ENCODE measurements at regions not wholly inside any gene's neighbourhood (a gene's known extent, or its start where the extent isn't known, plus 50 kb on each side); places are given as distances from the start of the nearest gene placed in this dataset.

- no peak overlapping the region for H4K5ac ChIP-seq (ENCODE audit: insufficient read length, low read depth, low read length)
- DNase-seq (ENCODE audit: low read depth in 1 of 2, low spot score in 2 of 2), result no peak
- no peaks in the 10 kb centered on the region for H3K23me2 ChIP-seq (ENCODE audit: low read depth, low read length)
- H2BK12ac ChIP-seq (ENCODE audit: low read depth, low read length), result no peak overlapping the region
- H4K91ac ChIP-seq (replicated peaks; ENCODE audit: insufficient read length, low read length), result no peak overlapping the region
- H2BK20ac ChIP-seq (ENCODE audit: low read length), result no peak overlapping the region
- H3K4ac ChIP-seq (replicated peaks; ENCODE audit: insufficient read length, low read depth, low read length), result no peak overlapping the region
- CTCF ChIA-PET (ENCODE audit: partially characterized antibody), result no interaction called here
- no peak overlapping the region for H2BK5ac ChIP-seq (ENCODE audit: low read depth, low read length)
- no peak overlapping the region for H3K18ac ChIP-seq (ENCODE audit: extremely low read depth, low read length)
- no peaks in the 10 kb centered on the region for H3K79me1 ChIP-seq (ENCODE audit: low read depth, low read length)
- H2AK5ac ChIP-seq (ENCODE audit: low read depth, low read length), result no peak overlapping the region
- no peak overlapping the region for H3K9ac ChIP-seq (replicated peaks in 1 of 4; ENCODE audit: extremely low read depth in 1 of 4, low read depth in 3 of 4, low read length in 3 of 4)
- no peaks in the 10 kb centered on the region for H3K27me3 ChIP-seq (replicated peaks in 1 of 4; ENCODE audit: control insufficient read depth in 3 of 4, extremely low read depth in 1 of 4, insufficient read depth in 3 of 4, low read length in 3 of 4)
- WGBS, 2 experiments (ENCODE audit: extremely low coverage in 1 of 2, insufficient coverage in 1 of 2, insufficient read length in 1 of 2, insufficient replicate concordance in 2 of 2, low coverage in 1 of 2, low lambda C conversion rate in 2 of 2, missing lambda C conversion rate in 1 of 2), result 77% methylated on average over 2 of the region's 2 CpGs; no CpG with 5 or more reads in 1 of the 2 experiments
- H3K56ac ChIP-seq (replicated peaks; ENCODE audit: insufficient read length, low read depth, low read length), result no peak overlapping the region
- no peak overlapping the region for H2BK120ac ChIP-seq (replicated peaks; ENCODE audit: low read depth, low read length)
- H3K9me3 ChIP-seq (ENCODE audit: insufficient read depth in 2 of 2, low read depth in 1 of 2, low read length in 1 of 2), result peaks cover 2 to 4% of the 10 kb centered on the region in 2 experiments; a peak in 1 of 4 replicates
- no peak overlapping the region for H3K27ac ChIP-seq (ENCODE audit: low read depth, low read length)
- H3K4me1 ChIP-seq (replicated peaks in 1 of 4; ENCODE audit: control insufficient read depth in 3 of 4, insufficient read depth in 4 of 4, low read length in 3 of 4), result no peaks in the 10 kb centered on the region
- H3K4me3 ChIP-seq (ENCODE audit: extremely low read depth in 1 of 4, insufficient read depth in 2 of 4, low read depth in 3 of 4, low read length in 4 of 4), result no peak overlapping the region
- FAIRE-seq, result no peak
- no peak overlapping the region for H2AFZ ChIP-seq (ENCODE audit: low read length)
- H2BK15ac ChIP-seq (ENCODE audit: low read length), result no peak overlapping the region
- POLR2A ChIA-PET (ENCODE audit: partially characterized antibody), result no interaction called here
- no peaks in the 10 kb centered on the region for H4K20me1 ChIP-seq (replicated peaks in 1 of 2; ENCODE audit: control insufficient read depth in 1 of 2, insufficient read depth in 2 of 2, low read length in 2 of 2)
- no peak overlapping the region for H3K23ac ChIP-seq (ENCODE audit: insufficient read length)
- no peak overlapping the region for H4K8ac ChIP-seq (ENCODE audit: extremely low read depth, insufficient read depth, low read length)
- H3K79me2 ChIP-seq (ENCODE audit: control insufficient read depth in 1 of 2, insufficient read depth in 2 of 2, low read length in 2 of 2), result no peaks in the 10 kb centered on the region
- H3K14ac ChIP-seq (ENCODE audit: insufficient read length), result no peak overlapping the region
- no peak for TF ChIP-seq TBP (IDR thresholded peaks at IDR 0.05; ENCODE audit: low read depth, low read length)
- no peak for TF ChIP-seq CTCF (IDR thresholded peaks at IDR 0.05; ENCODE audit: control extremely low read depth in 1 of 3, insufficient read depth in 1 of 3, low read depth in 1 of 3, low read length in 3 of 3)
- TF ChIP-seq TAF7 (optimal IDR thresholded peaks at IDR 0.05; ENCODE audit: borderline replicate concordance, low read depth, low read length), result no peak
- TF ChIP-seq CBX8 (IDR thresholded peaks at IDR 0.05; ENCODE audit: borderline replicate concordance, low read depth, low read length), result no peak
- no peak overlapping the region for H3K4me2 ChIP-seq (ENCODE audit: insufficient read depth in 1 of 2, low read depth in 2 of 2, low read length in 2 of 2)
- H3K36me3 ChIP-seq (ENCODE audit: control insufficient read depth in 2 of 4, insufficient read depth in 4 of 4, low read length in 3 of 4), result no peaks in the 10 kb centered on the region
Measured at GRCh38 chrY:7515812-7516211, 604.3 kb upstream of the AMELY start.

All from H1 (cell line).